ENCODE measurements at regions not wholly inside any gene's neighbourhood (a gene's known extent, or its start where the extent isn't known, plus 50 kb on each side); places are given as distances from the start of the nearest gene placed in this dataset.
"Not testable (repeated sequence)": the region's sequence is repeated elsewhere in the genome, so short reads cannot be mapped to it uniquely, and the experiment has no call there.

DNA sequence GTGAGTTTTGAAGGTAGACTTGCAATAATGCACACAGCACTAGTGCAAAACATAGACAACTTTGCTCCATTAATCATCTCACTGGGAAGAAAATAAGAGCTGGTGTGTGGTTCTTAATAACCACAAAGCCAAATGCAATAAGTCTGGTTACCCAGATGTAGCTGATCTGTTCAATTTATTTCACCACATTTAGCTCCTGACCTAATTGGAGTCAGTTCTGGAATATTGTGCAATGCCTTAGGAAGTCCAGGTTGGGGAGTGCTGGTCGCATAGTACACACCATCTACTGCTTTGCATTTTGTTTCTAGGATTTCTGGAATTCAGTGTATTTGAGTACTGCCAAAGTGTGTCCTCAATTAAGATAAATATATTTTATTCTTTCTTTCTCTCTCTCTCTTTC lies 483.3 kb upstream of the SPRY2 start:
- TF ChIP-seq, protein P1, sequence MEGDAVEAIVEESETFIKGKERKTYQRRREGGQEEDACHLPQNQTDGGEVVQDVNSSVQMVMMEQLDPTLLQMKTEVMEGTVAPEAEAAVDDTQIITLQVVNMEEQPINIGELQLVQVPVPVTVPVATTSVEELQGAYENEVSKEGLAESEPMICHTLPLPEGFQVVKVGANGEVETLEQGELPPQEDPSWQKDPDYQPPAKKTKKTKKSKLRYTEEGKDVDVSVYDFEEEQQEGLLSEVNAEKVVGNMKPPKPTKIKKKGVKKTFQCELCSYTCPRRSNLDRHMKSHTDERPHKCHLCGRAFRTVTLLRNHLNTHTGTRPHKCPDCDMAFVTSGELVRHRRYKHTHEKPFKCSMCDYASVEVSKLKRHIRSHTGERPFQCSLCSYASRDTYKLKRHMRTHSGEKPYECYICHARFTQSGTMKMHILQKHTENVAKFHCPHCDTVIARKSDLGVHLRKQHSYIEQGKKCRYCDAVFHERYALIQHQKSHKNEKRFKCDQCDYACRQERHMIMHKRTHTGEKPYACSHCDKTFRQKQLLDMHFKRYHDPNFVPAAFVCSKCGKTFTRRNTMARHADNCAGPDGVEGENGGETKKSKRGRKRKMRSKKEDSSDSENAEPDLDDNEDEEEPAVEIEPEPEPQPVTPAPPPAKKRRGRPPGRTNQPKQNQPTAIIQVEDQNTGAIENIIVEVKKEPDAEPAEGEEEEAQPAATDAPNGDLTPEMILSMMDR (IDR thresholded peaks at IDR 0.05; ENCODE audit: insufficient read depth, low read length, poor library complexity, severe bottlenecking) = no peak
- no peak for DNase-seq (ENCODE audit: low read depth)

DNA sequence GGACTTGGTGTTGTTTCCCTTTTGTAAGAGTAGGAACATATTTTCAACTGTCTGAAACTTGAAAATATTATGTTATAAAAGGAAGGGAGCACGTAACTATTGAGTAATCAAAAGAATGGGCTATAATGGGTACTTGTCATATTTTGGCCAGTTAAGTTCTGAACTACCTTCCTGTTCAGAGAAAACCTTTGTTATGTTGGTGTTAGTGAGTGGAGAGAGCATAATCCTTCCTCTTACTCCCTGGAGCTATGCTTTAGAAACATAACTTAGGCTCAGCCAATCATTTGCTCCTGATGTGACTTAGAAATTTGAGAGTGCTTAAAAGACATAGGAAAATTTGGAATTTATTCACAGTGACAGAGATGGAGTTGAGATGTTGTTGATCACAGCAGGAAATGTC lies 482.5 kb upstream of the SPRY2 start:
- no peaks in the 10 kb centered on the region for H3K27me3 ChIP-seq (ENCODE audit: control insufficient read depth, insufficient read depth, low read length)
- H3K4me3 ChIP-seq (ENCODE audit: low read depth, low read length) = no peak overlapping the region
- H3K36me3 ChIP-seq (ENCODE audit: control insufficient read depth, insufficient read depth, low read length) = no peaks in the 10 kb centered on the region
- TF ChIP-seq, protein P1 (IDR thresholded peaks at IDR 0.05; ENCODE audit: insufficient read depth, low read length, poor library complexity, severe bottlenecking) = no peak
- no peak for DNase-seq (ENCODE audit: low read depth)

More for the DNA sequence above, 483.3 kb upstream of the SPRY2 start:
- Histone ChIP-seq H3K36me3 (ENCODE audit: control insufficient read depth, insufficient read depth, low read length) (no peaks in the 10 kb centered on the region), H3K27me3 (ENCODE audit: control insufficient read depth, insufficient read depth, low read length) (no peaks in the 10 kb centered on the region), H3K4me3 (ENCODE audit: low read depth, low read length) (no peak overlapping the region)

DNA sequence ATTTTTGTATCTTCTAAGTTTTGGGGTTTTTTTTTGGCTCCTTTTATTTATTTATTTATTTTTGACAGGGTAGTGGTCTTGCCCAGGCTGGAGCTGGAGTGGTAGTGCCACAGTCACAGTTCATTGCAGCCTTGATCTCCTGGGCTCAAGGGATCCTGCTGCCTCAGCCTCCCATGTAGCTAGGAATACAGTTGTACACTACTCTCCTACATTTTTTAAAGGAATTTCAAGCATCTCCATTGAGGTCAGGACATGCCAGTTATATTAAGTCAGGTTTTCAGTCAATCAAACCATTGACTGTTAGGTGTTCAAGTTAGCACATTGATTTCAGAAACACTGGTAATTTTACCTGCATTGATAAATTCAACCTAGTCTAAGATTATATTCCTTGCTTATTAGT lies 480.5 kb upstream of the SPRY2 start:
- no peak for DNase-seq (ENCODE audit: low read depth)
- TF ChIP-seq, protein P1 (IDR thresholded peaks at IDR 0.05; ENCODE audit: insufficient read depth, low read length, poor library complexity, severe bottlenecking) = no peak
- Histone ChIP-seq H3K27me3 (ENCODE audit: control insufficient read depth, insufficient read depth, low read length) (no peaks in the 10 kb centered on the region), H3K36me3 (ENCODE audit: control insufficient read depth, insufficient read depth, low read length) (no peaks in the 10 kb centered on the region), H3K4me3 (ENCODE audit: low read depth, low read length) (no peak overlapping the region)

DNA sequence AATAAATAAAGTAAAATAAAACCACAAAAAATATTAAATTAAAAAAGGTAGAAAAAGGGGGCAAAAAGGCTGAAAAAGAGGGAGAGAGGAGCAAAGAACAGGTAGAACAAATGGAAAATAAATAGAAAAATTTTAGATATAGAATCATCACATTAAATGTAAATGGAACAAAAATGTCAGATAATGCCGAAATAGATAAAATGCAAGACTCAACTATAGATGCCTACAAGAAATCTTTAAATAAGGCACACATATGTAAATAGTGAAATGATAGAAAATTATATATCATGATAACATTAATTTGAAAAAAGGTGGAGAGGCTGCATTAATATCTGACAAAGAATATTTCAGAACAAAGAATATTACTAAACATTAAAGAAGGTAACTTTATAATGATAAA lies 477.1 kb upstream of the SPRY2 start:
- TF ChIP-seq, protein P1 (IDR thresholded peaks at IDR 0.05; ENCODE audit: insufficient read depth, low read length, poor library complexity, severe bottlenecking) = no peak
- Histone ChIP-seq H3K27me3 (ENCODE audit: control insufficient read depth, insufficient read depth, low read length) (no peaks in the 10 kb centered on the region), H3K4me3 (ENCODE audit: low read depth, low read length) (no peak overlapping the region), H3K36me3 (ENCODE audit: control insufficient read depth, insufficient read depth, low read length) (no peaks in the 10 kb centered on the region)
- DNase-seq (ENCODE audit: low read depth) = no peak

DNA sequence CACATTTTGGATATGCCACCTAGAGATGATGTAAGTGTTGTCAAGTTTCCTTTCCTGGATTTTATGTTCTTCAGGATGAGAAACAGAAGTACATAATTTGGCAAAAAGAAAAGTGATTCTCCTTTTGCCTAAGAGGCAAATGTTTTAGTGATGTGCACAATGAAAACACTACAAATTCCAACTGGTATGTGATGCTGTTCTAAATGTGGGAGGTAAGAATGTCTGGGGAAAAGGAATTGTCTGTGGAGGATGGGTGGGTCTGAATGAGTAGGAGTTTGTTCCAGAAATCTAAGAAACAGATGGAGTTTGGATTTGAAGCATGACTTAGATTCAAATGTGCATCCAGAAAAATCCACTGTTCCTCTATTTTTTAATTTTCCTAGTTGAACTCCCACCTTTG lies 473.6 kb upstream of the SPRY2 start:
- H3K36me3 ChIP-seq (ENCODE audit: control insufficient read depth, insufficient read depth, low read length) = no peaks in the 10 kb centered on the region
- no peaks in the 10 kb centered on the region for H3K27me3 ChIP-seq (ENCODE audit: control insufficient read depth, insufficient read depth, low read length)
- TF ChIP-seq, protein P1 (IDR thresholded peaks at IDR 0.05; ENCODE audit: insufficient read depth, low read length, poor library complexity, severe bottlenecking) = no peak
- no peak for DNase-seq (ENCODE audit: low read depth)
- no peak overlapping the region for H3K4me3 ChIP-seq (ENCODE audit: low read depth, low read length)

DNA sequence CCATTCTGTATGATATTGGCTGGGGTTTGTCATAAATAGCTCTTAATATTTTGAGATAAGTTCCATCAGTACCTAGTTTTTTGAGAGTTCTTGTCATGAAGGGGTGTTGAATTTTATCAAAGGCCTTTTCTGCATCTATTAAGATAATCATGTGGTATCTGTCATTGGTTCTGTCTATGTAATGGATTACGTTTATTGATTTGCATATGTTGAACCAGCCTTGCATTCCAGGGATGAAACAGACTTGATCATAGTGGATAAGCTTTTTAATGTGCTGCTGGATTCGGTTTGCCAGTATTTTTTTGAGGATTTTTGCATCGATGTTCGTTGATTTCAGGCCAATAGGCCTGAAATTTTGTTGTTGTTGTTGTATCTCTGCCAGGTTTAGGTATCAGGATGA lies 469.4 kb upstream of the SPRY2 start:
- not testable (repeated sequence) for H3K36me3 ChIP-seq (ENCODE audit: control insufficient read depth, insufficient read depth, low read length); H3K4me3 ChIP-seq (ENCODE audit: low read depth, low read length); DNase-seq (ENCODE audit: low read depth); H3K27me3 ChIP-seq (ENCODE audit: control insufficient read depth, insufficient read depth, low read length)
